ENCODE measurements at regions not wholly inside any gene's neighbourhood (a gene's known extent, or its start where the extent isn't known, plus 50 kb on each side); places are given as distances from the start of the nearest gene placed in this dataset.

- no peak for DNase-seq
These were observed 54.0 kb upstream of the PRPS1L1 start for GRCh38 chr7:18081617-18082016.

DNA sequence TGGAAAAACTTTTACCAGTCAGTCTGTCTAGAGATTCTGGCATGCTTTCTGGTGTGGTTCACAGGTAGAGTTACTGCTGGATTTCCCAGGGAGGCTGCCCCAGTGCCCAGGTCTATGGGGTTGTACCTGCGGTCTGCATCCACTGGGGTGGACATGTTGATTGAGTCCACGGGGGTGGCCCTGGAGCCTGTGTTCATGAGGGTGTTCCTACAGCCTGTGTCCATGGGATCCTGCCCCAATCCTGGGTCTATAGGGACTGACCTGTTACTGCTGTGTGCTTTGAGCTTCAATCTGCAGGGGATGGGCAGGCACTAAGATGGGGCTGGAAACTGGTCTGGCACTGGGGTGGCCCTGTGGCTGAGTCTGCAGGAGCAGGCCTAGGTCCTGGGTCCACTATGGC is 54.5 kb upstream of the PRPS1L1 start:
- DNase-seq = no peak

- DNase-seq = peak; percentile 42
These were observed 58.7 kb upstream of the PRPS1L1 start for GRCh38 chr7:18086165-18087025.

GRCh38 chr7:18087026-18087686 is 59.5 kb upstream of the PRPS1L1 start:
- DNase-seq = peak; percentile 23

GRCh38 chr7:18087687-18088078 is 60.0 kb upstream of the PRPS1L1 start:
- DNase-seq = peak; percentile 3

GRCh38 chr7:18096087-18096486 is 68.4 kb upstream of the PRPS1L1 start:
- no peak for DNase-seq

DNA sequence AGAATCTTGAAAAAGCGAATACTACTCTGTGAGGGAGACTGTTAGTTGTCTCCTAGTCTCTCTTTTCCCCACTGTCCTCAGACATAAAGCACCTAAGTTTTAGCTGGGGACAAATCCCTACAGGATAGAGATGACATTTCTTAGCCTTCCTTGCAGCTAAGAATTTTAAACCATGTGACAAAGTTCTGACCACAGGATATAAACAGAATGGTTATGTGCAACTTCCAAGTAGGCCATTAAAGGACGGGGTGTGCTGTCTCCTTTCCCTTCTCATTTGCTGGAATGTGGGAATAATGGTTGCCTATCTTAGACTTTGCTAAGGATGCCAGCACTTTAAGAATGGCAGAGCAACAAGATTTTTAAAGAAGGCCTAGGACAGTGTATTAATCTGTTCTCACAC is 74.9 kb upstream of the PRPS1L1 start:
- no peak for DNase-seq

DNA sequence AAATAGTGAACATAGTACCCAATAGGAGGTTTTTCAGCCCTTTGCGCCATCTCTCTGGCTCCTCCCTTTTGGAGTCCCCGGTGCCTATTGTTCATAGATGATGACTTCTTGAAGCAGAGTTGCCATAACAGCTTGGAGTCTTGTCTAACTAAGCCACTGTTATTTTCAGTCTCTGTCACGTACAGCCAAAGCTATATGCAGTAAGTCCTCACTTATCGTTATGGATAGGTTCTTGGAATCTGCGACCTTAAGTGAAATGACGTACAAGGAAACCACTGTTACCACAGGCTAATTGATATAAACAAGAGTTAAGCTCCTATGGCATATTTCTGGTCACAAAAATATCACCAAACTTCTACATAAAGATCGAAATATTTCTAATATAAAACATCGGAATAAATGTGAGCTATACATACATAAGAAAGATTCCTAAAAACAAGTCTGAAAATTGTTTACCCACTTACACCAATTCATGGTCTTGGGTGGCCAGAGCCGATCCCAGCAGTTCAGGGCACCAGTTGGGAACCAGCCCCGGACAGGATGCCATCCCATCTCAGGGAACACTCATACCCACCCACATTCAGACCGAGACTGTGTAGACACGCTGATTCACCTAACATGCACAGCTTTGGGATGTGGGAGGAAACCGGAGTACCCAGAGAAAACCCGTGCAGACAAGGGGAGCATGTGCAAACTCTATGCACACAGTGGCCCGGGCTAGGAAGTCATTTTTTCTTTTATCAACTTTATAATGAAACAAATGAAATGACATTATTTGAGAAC is 76.0 kb upstream of the PRPS1L1 start:
- no peak for DNase-seq

GRCh38 chr7:18109762-18110161 is 82.1 kb upstream of the PRPS1L1 start:
- DNase-seq = peak; percentile 86

DNA sequence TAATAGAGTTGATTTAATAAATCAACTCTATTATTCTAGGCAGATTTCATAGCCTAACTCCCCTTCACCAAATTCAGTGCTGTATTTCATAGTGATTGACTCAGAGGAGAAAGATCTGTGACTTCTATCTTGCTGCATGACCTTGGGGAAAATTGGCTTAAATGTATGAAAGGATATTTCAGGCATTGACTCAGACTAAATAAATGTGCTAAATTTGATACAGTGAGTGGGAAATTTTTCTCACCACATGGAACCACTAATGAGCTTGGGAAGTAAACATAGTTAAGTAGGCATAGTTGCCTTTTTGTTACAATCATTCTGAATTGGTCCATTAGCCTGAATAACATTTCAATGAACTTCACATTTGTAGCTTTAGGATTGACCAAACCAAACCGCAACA is 89.0 kb upstream of the PRPS1L1 start:
- no peak for DNase-seq

DNA sequence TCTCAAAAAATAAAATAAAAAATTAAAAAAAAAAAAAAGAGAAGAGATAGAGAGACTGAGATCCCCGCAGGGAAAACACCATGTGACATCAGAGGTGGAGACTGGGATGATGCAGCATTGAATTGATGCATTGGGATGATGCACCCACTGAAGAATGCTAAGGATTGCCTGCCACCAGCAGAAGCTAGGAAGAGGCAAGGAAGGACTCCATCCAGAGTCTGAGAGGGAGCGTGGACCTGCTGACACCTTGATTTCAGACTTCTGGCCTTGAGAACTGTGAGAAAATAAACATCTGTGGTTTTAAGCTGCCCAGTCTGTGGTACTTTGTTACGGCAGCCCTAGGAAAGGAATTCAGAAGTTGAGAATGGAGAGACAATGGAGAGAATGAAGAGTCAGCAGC is 89.8 kb upstream of the PRPS1L1 start:
- no peak for DNase-seq

DNA sequence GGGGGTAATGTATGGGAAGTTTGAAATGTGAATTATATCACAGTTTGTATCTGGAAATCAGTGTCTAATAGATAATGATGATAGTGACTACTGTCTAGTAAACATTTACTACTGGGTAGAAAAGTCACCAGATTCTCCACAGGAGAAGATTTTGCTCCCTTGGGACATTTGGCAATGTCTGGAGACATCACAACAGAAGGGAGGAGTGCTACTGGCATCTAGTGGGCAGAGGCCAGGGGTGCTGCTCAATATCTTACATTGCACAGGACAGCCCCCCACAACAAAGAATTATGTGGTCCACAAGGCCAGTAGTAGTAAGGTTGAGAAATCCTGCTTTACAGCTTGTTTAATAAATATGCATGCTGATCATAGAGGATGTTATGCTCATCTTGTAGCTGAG is 92.3 kb upstream of the PRPS1L1 start:
- DNase-seq = no peak

GRCh38 chr7:18123508-18124239 is 96.0 kb upstream of the PRPS1L1 start:
- DNase-seq = no peak

DNA sequence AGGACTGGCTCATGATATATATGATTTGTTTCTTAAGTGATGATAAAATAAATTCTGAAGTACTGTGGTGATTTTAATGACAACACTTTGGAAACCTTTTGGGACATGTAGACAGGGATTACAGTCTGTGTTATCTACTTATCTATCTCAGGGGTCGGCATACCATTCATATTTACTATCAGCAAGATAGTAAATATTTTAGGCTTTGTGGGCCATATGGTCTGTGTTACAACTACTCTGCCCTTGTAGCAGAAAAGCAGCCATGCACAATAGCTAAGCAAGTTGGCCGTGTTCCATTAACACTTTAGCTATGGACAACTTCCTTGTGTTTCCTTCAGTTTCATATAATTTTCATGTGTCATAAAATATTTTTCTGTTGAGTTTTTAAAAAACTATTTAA is 97.8 kb upstream of the PRPS1L1 start:
- DNase-seq = peak; percentile 34

- DNase-seq = peak; percentile 93
These were observed 98.6 kb upstream of the PRPS1L1 start for GRCh38 chr7:18126281-18126680.

- DNase-seq = no peak
These were observed 101.2 kb upstream of the PRPS1L1 start for GRCh38 chr7:18128846-18129245.

DNA sequence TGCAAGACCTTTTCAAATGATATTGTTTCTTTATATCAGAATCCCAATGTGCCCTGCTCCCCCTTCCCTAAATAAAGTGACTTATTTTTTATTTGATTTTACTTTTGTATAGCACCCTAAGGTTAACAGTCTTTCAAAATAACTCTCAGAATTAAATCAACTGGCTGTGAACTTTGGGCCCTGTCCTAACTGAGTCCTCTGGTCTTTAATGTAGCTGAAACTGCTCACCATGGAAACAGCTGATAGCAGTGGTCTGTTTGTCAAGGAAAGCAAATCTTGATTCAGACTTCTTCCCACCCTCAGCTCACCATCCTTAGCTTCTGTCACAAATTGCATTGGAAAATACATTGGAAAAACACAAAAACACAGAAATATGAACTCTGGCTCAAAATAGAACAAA is 105.2 kb upstream of the PRPS1L1 start:
- no peak for DNase-seq

DNA sequence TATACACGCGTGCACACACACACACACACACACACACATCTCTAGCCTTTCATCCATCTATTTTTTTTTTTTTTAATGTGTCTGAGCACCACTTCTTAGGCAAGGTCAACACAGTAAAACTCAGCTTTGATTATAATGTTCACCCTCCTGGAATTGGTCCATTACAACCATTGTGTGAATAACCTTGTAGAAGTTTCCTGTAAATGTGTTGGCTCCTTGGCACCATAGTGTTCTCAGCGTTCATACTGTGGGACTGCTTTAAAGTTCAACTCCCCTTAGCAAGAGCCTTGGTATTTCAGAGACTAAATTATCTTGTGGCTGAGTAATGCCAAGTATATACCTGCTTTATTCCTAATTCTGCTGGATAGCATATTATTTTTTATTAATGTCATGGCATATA is 106.3 kb upstream of the PRPS1L1 start:
- DNase-seq = no peak

- DNase-seq = no peak
These were observed 113.3 kb upstream of the PRPS1L1 start for GRCh38 chr7:18140943-18141342.

GRCh38 chr7:18144166-18144565 is 116.5 kb upstream of the PRPS1L1 start:
- no peak for DNase-seq

GRCh38 chr7:18145160-18145559 is 117.5 kb upstream of the PRPS1L1 start:
- DNase-seq = no peak

- no peak for DNase-seq
These were observed 123.8 kb upstream of the PRPS1L1 start for GRCh38 chr7:18151422-18151821.

DNA sequence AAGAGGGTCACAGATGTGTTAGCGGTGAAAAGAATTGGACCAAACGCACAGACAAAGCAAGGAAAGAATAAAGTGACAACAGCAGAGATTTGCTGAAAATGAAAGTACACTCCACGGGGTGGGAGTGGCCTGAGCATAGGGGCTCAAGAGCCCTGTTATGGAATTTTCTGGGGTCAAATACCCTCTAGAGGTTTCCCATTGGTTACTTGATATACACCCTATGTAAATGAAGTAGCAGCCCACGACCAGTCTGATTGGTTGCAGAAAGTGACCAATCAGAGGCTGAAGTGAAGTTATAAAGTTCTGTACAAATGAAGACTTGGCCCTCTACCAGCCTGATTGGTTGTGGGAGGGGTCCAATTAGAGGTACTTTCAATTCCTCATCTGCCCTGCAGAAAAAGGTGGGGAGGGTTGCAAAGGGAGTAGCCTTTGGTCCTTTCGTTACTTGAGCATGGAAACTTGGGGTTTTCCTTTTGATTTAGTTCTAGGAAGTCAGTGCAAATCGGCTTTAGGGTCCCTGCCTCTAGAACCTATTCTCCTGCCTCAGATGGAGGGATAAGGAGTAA is 125.6 kb upstream of the PRPS1L1 start:
- DNase-seq = no peak

Measured in DMS79 (cell line).